OCI-LY7 (cell line): ENCODE measurements at regions not wholly inside any gene's neighbourhood (a gene's known extent, or its start where the extent isn't known, plus 50 kb on each side); places are given as distances from the start of the nearest gene placed in this dataset.

Experiments used
- EZH2phosphoT487 ChIP-seq: fragments of 200-600 bp; sonication (generic); IDR thresholded peaks from 2 replicates; pipeline ENCODE4 v1.6.1; 2018; ENCODE audit warnings: low read depth, borderline replicate concordance, mild to moderate bottlenecking, mixed run types, antibody characterized with exemption, low read length, moderate library complexity, mixed read lengths
- TF ChIP-seq, protein P1 (sequence below): fragments of 200-600 bp; sonication (generic); conservative IDR thresholded peaks from 2 replicates; pipeline ENCODE4 v1.5.1; 2014; ENCODE audit warnings: mild to moderate bottlenecking, antibody characterized with exemption, low read length, moderate library complexity, mixed read lengths

GRCh38 chr7:136210664-136211063 is 233.5 kb upstream of the MTPN start:
- TF ChIP-seq, protein P1, sequence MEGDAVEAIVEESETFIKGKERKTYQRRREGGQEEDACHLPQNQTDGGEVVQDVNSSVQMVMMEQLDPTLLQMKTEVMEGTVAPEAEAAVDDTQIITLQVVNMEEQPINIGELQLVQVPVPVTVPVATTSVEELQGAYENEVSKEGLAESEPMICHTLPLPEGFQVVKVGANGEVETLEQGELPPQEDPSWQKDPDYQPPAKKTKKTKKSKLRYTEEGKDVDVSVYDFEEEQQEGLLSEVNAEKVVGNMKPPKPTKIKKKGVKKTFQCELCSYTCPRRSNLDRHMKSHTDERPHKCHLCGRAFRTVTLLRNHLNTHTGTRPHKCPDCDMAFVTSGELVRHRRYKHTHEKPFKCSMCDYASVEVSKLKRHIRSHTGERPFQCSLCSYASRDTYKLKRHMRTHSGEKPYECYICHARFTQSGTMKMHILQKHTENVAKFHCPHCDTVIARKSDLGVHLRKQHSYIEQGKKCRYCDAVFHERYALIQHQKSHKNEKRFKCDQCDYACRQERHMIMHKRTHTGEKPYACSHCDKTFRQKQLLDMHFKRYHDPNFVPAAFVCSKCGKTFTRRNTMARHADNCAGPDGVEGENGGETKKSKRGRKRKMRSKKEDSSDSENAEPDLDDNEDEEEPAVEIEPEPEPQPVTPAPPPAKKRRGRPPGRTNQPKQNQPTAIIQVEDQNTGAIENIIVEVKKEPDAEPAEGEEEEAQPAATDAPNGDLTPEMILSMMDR, result no peak
- TF ChIP-seq EZH2phosphoT487, result no peak
